Stomach smooth muscle (tissue), 2 donors: ENCODE measurements at regions not wholly inside any gene's neighbourhood (a gene's known extent, or its start where the extent isn't known, plus 50 kb on each side); places are given as distances from the start of the nearest gene placed in this dataset.
A peak's percentile ranks its signal among the peaks of the same experiment; 100 is the strongest.
"Not testable (repeated sequence)": the region's sequence is repeated elsewhere in the genome, so short reads cannot be mapped to it uniquely, and the experiment has no call there.

Experiments used
- H3K27ac ChIP-seq: one replicate; pipeline ENCODE4 v1.7.0; 2013; ENCODE audit warnings: mild to moderate bottlenecking, low read length, inconsistent platforms
- H3K27me3 ChIP-seq, 2 donors: one replicate each; pipeline ENCODE4 v1.7.0; 2013; ENCODE audit warnings: low read length in 2 of 2; ENCODE audit not compliant: insufficient read depth in 2 of 2, control insufficient read depth in 1 of 2
- H3K36me3 ChIP-seq, 2 donors: one replicate each; pipeline ENCODE4 v1.7.0; 2013; ENCODE audit warnings: low read length in 2 of 2; ENCODE audit not compliant: control insufficient read depth in 2 of 2, insufficient read depth in 2 of 2
- H3K4me1 ChIP-seq: one replicate; pipeline ENCODE4 v1.7.0; 2013; ENCODE audit warnings: low read length; ENCODE audit not compliant: control insufficient read depth, insufficient read depth
- H3K4me3 ChIP-seq, 2 donors: one replicate each; pipeline ENCODE4 v1.7.0; 2013; ENCODE audit warnings: low read length in 2 of 2
- H3K9ac ChIP-seq, 2 donors: one replicate each; pipeline ENCODE4 v1.7.0; 2013; ENCODE audit warnings: low read length in 2 of 2, mild to moderate bottlenecking in 1 of 2
- H3K9me3 ChIP-seq, 2 donors: one replicate each; pipeline ENCODE4 v1.7.0; 2013; ENCODE audit warnings: low read length in 2 of 2; ENCODE audit not compliant: control insufficient read depth in 2 of 2
- donor health status: healthy.
- donor health status: Pancreatic carcinoma.

DNA sequence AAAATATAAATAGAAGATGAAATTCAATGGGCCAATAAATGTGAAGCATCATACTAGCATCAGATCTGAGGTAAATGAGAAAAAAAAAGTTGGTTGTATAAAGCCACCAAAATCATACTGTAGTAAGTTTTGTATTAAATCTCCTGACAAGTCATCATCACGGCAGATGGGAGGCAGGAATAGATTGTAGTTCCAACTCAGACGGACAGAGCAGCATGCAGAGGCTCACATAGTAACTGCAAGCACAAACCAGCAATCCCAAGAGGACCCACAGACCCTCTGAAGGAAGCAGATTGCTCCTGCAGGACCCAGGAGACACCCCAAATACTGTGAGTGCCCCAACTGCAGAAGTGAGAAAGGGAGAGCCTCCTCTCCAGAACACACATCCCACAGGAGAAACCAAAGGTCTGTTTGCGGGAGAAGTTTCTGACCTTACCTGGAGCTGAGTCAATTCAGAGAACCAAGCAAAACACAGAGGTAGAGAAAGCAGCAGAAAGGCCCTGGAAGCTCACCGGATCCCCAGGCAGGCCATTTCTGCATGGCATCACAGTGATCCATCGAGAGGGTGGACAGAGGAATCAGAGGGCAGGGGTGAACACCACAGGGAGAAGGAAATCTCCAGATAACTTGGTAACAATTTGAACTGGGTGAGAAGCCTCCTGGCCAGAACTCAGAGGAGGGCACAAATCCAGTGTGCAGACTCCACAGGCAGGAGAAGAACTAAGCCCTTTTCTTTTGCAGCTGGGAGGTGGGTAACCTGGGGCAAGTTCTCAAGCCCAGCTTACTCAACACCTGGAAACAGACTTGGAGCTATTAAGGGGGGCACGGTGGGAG is 141.6 kb upstream of the ARHGEF26 start:
- Histone ChIP-seq H3K36me3 (no peaks in the 10 kb centered on the region), H3K4me3 (no peak overlapping the region), H3K4me1 (peaks cover 6% of the 10 kb centered on the region), H3K27ac (no peak overlapping the region), H3K9me3 (no peaks in the 10 kb centered on the region), H3K27me3 (no peaks in the 10 kb centered on the region), H3K9ac (no peak overlapping the region)

DNA sequence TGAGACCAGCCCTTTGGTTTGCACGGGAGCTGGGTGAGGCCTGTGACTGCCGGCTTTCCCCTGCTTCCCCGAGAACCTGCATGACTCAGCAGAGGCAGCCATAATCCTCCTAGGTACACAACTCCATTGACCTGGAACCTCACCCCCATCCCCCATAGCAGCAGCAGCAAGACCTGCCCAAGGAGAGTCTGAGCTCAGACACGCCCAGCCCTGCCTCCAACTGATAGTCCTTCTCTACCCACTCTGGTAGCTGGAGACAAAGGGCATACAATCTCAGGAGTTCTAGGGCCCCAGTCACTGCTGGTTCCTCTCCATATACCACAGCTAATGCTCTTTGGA is 141.0 kb upstream of the ARHGEF26 start:
- Histone ChIP-seq H3K4me1 (peaks cover 6% of the 10 kb centered on the region), H3K27me3 (no peaks in the 10 kb centered on the region), H3K9ac (no peak overlapping the region), H3K36me3 (no peaks in the 10 kb centered on the region), H3K27ac (no peak overlapping the region), H3K9me3 (no peaks in the 10 kb centered on the region), H3K4me3 (no peak overlapping the region)

DNA sequence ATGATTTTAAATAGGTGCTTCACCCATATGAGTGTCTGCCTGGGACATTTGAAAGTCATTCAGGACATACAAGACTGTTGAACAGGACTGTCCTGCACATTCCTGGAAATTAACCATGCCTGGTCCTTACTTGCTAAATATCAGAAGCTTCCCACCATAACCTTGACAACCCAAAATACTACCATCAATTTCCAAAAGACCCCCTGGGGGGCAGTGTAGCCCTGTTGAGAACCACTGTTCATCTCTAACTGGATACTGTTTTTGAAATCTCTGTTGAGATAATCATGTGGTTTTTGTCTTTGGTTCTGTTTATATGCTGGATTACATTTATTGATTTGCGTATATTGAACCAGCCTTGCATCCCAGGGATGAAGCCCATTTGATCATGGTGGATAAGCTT is 123.8 kb upstream of the ARHGEF26 start:
- not testable (repeated sequence) for H3K4me1 ChIP-seq, H3K27ac ChIP-seq, H3K4me3 ChIP-seq, H3K27me3 ChIP-seq, H3K36me3 ChIP-seq, H3K9ac ChIP-seq, H3K9me3 ChIP-seq

DNA sequence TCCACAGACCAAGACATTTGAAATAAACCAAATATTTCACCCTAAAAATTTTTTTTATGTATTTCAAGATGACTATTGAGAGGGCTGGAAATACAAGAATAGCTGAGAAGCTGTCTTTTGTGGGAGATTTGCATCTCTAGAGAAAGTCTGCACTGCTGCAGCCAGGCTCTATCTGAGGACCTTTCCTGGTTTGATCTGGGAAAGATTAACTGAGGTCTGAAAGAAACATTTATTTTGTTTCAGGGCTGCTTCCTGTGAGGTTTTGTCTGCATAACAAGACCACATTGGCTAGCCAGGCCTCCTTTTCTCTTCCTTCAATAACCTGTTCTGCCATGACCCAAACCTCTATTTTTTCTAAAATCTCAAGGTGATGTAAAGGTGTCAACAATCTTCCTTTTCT is 117.5 kb upstream of the ARHGEF26 start:
- Histone ChIP-seq H3K9ac (no peak overlapping the region), H3K4me1 (no peaks in the 10 kb centered on the region), H3K36me3 (no peaks in the 10 kb centered on the region), H3K27me3 (no peaks in the 10 kb centered on the region), H3K9me3 (no peaks in the 10 kb centered on the region), H3K4me3 (no peak overlapping the region), H3K27ac (no peak overlapping the region)

DNA sequence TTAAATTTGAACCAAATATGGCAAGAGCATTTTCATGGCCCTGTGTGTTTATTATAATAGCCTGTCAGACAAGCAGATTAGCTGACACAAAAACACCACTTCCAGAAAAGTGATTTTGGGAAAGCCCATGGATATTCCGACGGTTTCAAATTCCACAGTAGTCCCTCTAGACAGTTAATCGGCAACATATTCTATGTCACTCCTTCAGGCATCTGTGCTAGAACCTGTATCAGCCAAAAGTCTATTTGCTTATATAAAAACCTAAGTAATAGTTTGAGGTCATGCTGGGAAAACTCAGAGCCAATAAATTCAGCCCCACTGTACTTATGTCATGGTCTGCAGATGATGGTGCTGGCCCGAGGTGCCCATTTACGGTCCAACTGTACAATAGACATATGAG is 110.2 kb upstream of the ARHGEF26 start:
- Histone ChIP-seq H3K27ac (no peak overlapping the region), H3K9ac (no peak overlapping the region), H3K4me1 (no peaks in the 10 kb centered on the region), H3K4me3 (no peak overlapping the region), H3K9me3 (no peaks in the 10 kb centered on the region), H3K27me3 (no peaks in the 10 kb centered on the region), H3K36me3 (no peaks in the 10 kb centered on the region)

DNA sequence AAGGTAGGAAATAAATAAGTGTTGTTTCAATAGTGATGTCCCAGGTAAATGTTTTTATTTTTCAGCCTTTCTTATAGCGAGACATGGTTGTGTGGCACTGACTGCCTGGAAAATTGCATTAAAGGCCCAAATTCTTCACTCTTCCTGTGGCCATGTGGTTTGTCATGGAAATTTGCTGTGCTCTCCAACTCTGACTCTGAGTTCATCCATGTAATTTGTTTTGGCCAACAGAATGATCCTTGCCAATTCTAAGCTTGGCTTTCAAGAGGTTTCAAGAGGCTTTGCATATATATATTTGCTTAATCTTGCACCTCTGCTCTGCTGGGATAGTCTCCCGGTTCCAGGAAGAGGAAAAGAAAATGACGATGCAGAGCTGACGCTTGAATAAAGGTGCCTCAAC is 107.5 kb upstream of the ARHGEF26 start:
- Histone ChIP-seq H3K27ac (no peak overlapping the region), H3K4me1 (no peaks in the 10 kb centered on the region), H3K9ac (no peak overlapping the region), H3K27me3 (no peaks in the 10 kb centered on the region), H3K36me3 (no peaks in the 10 kb centered on the region), H3K9me3 (no peaks in the 10 kb centered on the region), H3K4me3 (no peak overlapping the region)

DNA sequence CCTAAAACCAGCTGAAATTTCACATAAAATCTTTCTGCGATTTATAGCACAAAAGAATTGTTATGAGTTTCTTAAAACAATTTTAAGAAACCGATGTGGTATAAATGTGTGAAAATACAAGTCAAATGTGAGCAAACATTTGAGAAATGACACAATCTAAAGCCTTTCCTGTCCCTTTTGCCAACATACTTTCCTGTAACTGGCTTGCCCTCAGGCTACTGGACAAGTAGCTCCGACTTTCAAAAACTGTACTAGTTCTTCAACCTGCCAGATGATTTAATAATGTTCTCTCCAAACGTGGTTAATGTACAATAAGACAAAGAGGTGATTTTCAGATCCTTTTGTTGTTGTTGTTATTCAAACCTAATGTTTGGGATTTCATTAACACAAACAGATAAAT is 105.9 kb upstream of the ARHGEF26 start:
- no peaks in the 10 kb centered on the region for H3K9me3 ChIP-seq
- H3K27ac ChIP-seq, result no peak overlapping the region
- H3K4me1 ChIP-seq, result no peaks in the 10 kb centered on the region
- no peak overlapping the region for H3K9ac ChIP-seq
- H3K36me3 ChIP-seq, result no peaks in the 10 kb centered on the region
- H3K27me3 ChIP-seq, result no peaks in the 10 kb centered on the region
- no peak overlapping the region for H3K4me3 ChIP-seq

DNA sequence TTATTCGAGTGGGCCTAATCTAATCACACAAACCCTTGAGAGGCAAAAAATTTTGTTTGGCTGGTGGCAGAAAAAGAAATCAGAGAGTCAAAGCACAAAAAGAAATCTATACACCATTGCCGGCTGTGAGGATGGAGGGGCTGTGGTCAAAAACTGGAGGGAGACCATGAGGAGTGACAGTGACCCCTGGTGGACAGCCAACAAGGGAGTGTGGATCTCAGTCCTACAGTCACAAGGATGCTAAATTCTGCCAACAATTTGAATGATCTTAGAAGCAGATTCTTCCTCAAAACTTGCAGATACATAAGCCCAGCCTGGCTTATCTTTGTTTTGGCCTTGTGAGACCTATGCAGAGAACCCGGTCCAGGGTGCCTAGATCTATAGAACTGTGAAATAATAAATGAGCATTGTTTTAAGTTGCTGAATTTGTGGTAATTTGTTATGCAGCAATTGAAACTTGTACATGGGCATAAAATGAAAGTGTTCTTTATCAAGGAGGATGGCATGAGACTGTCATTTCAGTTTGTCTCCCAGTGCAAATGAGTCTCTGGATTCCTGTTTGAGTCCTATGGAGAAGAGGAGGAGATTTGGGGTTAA is 103.0 kb upstream of the ARHGEF26 start:
- no peaks in the 10 kb centered on the region for H3K9me3 ChIP-seq
- no peaks in the 10 kb centered on the region for H3K4me1 ChIP-seq
- no peaks in the 10 kb centered on the region for H3K36me3 ChIP-seq
- no peak overlapping the region for H3K9ac ChIP-seq
- H3K4me3 ChIP-seq, result no peak overlapping the region
- no peak overlapping the region for H3K27ac ChIP-seq
- no peaks in the 10 kb centered on the region for H3K27me3 ChIP-seq

DNA sequence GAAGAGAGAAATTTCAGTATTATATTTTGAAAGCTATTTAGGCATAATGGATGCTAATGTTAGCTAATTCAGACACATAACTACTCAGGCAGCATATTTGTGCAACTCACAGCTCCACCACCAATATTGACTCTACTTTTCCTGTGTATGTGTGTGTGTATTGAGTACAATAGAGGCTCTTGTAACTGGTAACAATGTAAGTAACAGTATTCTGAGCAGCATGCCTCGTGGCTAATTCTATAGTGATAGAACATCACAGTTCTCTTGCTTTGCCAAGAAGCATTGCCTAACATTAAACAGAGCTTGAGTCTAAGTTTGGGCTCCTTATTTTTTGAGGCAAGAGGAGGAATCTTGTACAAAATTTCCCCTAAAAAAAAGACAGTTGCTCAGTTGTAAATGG is 98.6 kb upstream of the ARHGEF26 start:
- Histone ChIP-seq H3K9me3 (no peaks in the 10 kb centered on the region), H3K27me3 (no peaks in the 10 kb centered on the region), H3K27ac (no peak overlapping the region), H3K4me1 (no peaks in the 10 kb centered on the region), H3K9ac (no peak overlapping the region), H3K36me3 (no peaks in the 10 kb centered on the region), H3K4me3 (no peak overlapping the region)

DNA sequence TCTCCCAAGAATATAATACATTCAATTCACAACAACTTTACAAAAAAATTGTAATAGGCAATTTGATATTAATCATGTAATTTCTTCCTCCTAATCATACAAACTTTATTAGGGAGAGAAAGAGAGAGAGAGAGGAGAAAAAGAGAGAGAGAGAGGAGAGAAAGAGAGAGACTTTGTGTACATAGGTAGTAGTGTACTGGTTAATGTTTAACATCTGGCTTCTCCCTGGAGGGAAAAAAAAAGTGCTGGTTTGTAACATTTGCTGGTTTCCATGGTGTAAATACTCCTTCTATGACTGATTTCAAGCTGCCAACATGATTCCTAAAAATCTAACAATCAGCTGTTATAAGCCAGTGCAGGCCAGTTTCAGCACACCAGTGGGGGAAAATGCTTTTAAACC is 98.0 kb upstream of the ARHGEF26 start:
- Histone ChIP-seq H3K36me3 (no peaks in the 10 kb centered on the region), H3K4me1 (no peaks in the 10 kb centered on the region)

DNA sequence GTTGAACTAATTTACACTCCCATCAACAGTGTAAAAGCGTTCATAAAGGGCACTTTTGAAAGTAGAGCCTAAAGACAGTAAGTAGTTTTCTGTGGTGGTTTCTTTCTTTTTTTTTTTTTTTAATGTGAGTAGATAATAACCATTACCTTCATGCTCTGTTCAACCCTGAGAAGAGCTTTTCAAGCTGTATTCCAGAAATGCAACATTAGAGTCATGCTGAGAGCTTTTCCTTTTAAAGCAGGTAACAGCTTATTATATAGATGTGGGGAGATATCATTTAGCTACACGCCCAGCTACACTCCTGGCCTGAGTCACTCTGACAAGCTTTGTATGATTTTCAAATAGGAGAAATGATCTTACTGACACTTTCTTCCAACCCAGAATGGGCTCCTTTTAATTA is 96.2 kb upstream of the ARHGEF26 start:
- Histone ChIP-seq H3K27me3 (no peaks in the 10 kb centered on the region), H3K9me3 (no peaks in the 10 kb centered on the region)

More for the DNA sequence above, 98.0 kb upstream of the ARHGEF26 start:
- Histone ChIP-seq H3K9me3 (no peaks in the 10 kb centered on the region), H3K27ac (peak overlapping the region; percentile 19), H3K4me3 (no peak overlapping the region), H3K9ac (no peak overlapping the region), H3K27me3 (no peaks in the 10 kb centered on the region)

More for the DNA sequence above, 96.2 kb upstream of the ARHGEF26 start:
- H3K27ac ChIP-seq, result no peak overlapping the region
- no peak overlapping the region for H3K4me3 ChIP-seq
- no peak overlapping the region for H3K9ac ChIP-seq
- H3K36me3 ChIP-seq, result no peaks in the 10 kb centered on the region
- no peaks in the 10 kb centered on the region for H3K4me1 ChIP-seq
